NCI-H345 (cell line): ENCODE measurements at regions not wholly inside any gene's neighbourhood (a gene's known extent, or its start where the extent isn't known, plus 50 kb on each side); places are given as distances from the start of the nearest gene placed in this dataset.

Experiments used
- DNase-seq: peaks from one replicate; lab custom pipeline; 2025; lab: John Stamatoyannopoulos, UW

DNA sequence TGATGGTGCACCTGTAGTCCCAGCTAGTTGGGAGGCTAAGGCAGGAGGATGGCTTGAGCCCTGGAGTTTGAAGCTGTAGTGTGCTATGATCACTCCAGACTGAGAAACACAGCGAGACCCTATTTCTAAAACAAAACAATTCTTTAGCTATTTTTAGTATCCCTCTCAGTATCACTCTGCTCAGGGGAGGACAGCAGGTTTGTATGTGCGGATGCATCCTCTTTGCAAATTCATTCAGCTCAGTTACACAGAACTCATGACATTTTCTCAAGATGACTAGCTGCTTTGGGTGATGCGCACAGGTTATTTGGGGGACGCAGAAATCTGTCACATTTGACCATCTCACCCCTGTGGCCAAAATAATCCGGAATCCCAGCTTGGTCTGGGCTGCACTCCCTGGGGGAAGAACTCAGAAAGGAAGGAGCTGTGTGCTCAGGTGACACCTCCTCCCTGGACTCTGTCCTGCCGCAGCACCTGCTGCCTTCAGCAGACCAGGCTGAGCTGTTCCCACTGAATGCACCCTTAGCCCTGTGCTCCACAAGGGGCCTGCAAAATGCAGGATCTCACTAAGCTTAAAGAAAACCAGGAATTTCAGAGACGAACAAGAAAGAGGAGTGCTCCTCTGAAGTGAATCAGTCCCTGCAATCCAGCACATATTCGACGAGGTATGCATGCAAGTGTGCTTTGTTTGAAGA, 89.5 kb upstream of the PGBD5 start:
- DNase-seq, result no peak

DNA sequence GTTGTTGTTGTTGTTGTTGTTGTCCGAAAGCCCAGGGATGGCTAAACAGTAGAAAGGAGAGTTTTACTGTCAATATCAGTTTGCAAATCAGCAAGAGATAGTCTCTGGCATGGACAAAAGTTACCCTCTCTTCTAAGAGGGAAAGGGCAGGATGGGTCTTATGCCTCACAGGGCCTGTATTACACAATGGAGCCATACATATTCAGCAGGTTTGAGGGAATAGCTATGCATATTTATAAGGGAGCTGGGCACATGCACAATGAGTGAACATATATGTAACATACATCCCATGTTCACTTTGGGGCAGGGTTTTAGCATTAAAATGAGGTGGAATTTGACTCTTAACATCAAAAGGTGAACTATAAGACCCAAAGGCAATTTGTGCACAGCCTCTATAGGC, 84.4 kb upstream of the PGBD5 start:
- no peak for DNase-seq

DNA sequence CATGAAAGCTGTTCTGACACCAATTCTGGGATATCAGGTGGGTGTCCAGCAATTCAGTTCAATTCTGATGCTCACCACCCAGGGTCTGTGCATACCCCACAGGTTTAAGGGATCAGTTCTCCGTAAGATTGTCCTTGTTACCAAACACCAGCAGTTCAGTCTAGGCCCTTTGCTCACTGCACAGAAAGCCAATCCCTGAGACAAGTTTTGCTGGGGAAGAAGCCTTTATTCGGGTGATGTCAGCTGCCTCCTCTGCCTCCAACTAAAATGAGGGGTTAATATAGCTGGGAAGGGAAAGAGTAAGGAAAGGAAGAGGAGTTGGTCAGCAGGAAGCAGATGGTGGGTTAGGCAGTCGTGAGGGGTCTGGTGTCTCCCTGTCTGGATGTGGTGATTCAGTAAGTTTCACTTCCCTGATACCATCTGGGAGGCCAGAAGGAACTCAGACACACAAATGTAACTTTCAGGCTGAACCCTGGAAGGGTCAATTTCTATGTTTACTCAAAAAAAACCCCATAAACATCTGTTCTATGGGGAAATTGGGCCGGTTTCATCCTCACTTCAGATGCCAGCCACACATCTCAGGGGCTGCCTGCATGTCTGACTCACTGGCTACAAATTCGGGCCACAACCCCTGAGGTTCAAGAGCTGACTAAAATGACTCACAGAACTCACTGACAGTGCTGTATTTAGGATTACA, 83.3 kb upstream of the PGBD5 start:
- no peak for DNase-seq

DNA sequence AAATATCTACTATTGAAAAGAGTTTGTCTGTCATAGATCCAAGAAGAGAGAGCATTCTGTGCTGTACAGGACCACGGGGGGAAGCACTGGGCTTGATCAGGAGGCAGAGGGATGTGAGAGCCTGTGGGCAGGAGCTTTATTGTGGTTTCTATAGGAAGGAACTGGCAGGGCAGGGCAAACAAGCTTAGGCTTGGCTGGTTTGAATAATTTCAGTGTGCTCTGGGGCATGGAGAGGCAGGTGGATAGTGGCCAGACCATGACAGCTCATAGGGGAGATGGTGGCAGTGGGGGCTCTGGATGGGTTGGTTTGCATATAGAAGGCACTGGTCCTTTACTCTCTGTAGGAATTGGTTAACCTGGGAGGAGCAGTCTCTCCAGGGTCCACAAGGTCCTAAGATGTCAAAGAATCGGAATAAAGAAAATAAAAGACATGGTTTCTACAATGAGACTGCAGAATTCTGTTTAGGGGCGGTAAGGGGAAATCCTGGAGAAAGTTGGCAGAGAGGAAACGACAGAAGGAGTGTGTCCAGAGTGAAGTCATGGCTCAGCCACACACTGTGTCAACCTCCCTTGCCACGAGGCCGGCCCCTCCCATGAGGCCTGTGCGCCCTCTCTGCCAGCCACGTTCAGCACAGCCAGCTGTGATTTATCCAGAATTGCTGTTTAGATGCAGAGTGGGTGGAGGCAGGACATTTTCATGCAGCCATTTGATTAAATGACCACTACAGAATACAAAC, 81.7 kb upstream of the PGBD5 start:
- DNase-seq, result no peak

DNA sequence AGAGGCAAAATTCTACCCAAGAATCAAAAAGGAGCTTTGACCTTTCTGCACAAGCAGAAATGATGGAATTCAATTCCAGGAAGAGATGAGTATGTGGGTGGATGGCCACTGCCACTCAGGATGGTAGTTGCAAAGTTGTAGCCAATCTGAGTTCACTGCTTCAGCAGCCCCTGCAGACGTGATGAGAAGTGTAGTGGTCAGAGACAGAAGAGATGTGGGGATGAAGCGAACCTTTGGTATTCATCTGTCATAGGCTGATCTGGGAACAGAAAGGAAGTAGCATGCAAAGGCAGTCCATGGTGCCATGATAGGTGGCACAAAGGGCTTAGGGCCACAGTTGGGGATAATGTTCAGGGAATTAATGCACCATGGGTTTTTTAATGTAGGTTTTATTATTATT, 81.1 kb upstream of the PGBD5 start:
- DNase-seq, result no peak

DNA sequence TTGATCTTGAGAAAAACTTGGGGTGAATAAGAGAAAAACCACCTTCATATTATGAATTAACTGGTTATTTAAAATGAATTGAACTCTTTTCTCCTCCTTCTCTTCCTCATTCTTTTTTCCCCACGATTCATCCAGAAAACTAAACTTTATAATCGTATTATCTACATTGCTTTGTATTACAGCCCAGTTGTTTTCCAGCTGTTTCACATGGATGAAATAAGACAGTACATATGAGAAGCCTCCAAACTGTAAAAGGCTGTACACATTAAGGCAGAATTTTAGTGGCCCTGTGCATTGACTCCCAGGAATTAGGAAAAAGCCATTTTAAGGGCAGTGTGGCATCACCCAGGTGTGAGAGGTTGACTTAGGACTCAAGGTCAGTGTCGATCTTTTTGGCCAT, 80.3 kb upstream of the PGBD5 start:
- DNase-seq, result no peak

DNA sequence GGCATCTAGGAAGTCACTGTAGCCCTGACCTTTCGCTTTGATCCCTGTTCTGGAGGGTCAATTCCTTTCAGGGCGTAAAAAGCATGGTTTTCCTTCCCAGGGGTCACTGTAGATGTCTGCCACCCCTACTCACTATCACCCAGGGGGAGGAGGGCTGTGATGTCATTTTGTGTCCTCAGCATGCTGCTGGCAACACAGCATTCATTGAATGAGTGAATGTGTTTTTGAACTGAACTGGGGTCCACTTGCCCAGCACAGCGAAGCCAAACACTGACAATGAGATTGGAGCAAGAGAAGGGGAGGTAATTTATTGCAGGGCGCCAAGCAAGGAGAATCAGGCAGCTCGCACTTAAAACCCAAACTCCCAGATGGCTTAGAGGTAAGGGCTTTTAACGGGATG, 78.2 kb upstream of the PGBD5 start:
- DNase-seq, result no peak

DNA sequence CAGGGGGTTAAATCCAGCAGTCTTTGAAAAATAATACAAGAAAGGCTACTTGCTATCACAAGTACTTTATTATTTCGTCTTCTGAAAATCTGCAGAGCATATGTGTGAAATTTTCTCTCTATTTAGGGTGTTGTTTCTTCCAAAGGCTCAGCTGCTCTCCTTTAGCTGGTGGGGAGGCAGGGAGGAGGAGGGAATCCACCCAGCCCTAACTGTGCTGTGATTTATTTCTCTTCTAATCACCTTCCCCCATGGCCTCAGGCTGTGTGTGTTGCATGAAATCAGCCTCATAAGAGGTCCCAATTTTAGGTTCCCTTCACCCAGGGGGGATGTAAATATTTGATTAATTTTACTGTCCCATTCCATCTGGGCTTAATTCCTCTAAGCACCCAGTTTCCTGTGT, 77.6 kb upstream of the PGBD5 start:
- DNase-seq, result no peak

DNA sequence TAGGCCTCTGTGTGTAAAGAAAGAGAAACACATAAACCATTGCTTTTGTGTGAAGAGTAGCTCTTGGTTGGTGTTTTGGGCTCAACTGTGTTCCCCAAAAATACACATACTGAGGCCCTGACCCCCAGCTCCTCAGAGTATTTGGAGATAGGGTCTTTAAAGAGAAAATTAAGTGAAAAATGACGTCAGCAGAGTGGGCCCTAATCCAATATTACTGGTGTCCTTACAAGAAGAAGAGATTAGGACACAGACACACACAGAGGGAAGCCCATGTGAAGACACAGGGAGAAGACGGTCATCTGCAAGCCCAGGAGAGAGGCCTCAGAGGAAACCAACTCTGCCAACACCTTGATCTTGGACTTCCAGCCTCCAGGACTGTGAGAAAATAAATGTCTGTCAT, 76.9 kb upstream of the PGBD5 start:
- DNase-seq, result no peak

DNA sequence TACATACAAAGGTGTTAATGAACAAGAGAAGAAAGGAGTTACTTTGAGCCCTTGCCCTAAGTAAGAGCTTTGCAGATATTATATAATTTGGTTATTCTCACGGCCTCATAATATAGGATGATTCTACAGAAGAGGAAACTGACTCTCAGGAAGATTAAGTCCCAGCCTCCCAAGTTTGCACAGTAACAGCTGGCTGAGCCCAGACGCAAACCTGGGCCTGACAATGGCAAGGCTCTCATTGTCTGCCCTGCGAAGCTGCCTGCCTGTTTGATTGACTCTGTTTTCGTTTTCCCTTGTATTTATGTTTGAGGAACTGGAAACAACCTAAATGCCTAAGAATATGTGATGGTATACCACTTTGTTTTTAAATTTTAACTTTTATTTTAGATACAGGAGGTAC, 76.2 kb upstream of the PGBD5 start:
- DNase-seq, result peak; percentile 23

DNA sequence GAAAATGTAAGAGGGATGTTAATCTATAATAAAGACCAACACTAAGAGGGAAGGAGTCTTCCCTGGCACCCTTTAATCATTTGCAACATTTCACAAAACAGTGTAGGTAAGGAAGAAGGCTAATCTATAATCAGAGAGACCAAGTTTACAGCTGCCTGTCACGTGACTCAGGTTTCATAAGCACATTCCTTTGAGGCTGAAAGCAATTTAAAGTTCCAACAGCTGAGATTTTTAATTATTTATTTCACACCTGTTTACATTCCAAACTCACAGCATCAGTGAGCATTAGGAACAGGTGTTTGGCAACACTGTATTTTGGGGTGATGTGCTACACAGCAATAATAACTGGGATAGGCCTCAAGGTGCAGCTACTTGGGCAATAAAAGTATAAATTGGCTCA, 75.7 kb upstream of the PGBD5 start:
- no peak for DNase-seq

DNA sequence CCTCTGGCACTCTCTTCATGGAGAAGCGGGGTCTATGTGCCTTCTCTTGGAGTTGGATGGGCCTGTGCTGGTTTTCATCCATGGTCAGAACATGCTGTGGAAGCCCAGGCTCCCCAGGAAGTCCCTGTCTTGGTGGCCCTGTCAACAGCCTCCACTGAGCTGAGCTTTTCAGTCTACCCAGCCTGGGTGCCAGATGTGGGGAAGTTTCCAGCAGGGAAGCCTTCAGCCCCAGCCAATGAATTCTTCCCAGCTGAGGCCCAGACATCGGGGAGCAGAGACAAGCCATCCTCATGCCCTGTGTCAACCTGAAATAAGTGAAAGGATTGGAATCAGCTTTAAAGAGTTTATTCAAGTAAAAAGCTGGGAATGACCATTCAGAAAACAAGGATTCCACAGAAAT, 75.1 kb upstream of the PGBD5 start:
- no peak for DNase-seq

DNA sequence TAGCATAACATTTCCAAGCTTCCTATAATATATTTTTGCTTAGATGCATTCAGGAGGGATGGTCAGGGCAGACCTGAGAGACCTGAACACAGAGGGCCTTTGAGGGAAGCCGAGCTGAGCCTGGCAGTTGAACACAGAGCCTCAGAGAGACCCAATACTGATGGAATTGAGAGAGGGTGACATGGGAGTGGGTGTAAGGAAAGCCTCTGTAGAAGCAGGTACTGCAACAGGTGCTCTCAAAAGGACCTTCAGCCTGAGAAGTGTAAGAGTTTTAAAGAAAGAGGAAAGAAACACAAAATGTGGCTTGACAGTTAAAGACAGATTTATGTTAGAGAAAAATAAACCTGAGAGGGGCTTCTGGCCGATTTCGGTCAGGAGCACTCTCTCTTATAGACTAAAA, 73.9 kb upstream of the PGBD5 start:
- no peak for DNase-seq

DNA sequence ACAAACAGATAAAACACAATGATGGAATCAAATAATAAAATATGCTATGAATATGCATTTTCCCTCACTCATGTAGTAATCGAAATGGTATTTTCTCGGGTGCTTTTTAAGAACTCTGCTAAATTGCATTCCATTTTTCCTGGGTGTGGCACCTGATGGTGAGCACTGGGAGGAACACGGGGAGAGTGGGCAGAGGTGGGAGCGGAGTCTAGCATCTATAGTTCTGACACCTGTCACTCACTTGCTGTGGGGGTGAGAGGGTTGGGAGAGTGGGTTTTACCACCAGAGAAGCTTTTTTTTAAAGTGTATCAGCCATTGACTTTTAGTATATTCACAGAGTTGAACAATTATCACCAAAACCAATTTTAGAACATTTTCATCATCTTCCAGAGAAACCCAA, 73.4 kb upstream of the PGBD5 start:
- no peak for DNase-seq

DNA sequence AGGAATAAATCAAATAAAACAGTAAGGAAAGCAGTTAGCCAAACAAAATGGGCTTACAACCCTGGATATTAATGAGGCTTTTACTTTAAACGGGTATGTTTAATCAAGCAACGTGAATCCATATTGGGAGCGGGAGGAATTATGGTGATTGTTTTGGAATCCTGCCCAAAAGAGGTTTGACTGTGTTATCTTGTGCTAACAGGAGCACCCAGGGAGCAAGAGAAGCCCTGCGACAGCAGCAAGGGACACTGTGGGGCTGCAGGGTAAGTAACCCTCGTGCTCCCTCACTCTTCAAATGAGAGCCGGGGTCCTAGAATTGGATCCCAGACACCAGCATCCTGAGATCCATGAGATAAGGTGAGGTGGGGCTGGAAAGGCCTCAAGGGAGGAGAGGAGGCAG, 72.6 kb upstream of the PGBD5 start:
- DNase-seq, result peak; percentile 58

DNA sequence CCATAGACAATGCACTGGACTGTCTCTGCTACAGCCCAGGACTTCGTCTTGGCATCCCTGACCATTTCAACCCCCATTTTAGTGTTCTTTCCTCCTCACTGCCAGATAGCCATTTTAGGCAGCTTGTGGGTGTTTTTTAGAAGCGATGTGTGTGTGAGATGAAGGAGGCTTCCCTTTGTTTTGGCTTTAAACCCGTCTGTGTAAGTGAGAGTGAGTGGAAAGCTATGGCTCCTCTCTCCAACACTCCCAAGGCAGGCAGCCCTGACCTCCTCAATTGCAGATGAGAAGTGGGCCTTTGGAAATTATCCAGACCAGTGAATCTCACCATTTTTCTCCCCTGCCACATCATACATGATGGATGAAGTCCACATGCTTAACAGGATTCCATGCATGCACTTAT, 70.3 kb upstream of the PGBD5 start:
- DNase-seq, result no peak

DNA sequence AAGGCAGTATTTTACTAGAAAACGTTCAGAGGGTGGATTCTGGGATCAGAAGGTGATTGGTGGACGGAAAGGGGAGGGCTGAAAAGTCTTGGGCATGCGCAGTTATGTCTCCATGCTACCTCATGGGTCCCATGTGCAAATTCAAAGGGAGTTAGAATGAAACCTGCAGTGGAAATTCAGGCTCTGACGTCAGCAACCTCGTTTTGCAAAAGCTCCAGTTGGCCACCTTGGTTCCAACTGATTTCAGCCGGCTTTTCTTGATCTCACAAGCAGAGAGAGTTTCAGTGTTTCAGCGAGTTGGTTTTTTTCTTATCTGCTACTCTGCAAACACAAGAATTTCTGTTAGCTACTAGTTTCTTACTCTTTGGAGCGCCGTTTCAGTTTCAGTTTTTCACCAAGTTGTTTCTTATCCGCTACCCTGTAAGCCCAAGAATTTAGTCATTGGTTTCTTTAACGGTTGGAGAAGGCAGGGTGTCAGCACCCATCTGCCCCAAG, 69.8 kb upstream of the PGBD5 start:
- no peak for DNase-seq

DNA sequence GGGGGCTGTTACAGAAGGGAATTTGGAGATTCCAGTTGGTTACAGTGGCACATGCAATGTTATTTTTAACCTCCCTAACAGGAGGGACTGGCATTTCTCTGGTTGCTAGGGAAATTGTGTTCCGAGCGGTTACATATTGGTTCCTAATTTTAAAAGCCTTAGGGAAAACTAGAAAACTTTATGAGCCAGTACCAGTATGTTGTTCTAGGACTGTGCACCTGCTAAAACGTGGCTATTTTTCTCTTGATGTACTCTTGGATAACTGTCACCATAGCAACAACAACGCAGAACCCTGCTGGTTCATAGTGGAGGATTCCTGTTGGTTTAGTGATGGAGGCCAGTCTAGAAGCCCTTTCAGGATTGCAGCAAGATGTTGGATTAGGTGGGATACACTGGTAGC, 68.9 kb upstream of the PGBD5 start:
- peak; percentile 28 for DNase-seq

DNA sequence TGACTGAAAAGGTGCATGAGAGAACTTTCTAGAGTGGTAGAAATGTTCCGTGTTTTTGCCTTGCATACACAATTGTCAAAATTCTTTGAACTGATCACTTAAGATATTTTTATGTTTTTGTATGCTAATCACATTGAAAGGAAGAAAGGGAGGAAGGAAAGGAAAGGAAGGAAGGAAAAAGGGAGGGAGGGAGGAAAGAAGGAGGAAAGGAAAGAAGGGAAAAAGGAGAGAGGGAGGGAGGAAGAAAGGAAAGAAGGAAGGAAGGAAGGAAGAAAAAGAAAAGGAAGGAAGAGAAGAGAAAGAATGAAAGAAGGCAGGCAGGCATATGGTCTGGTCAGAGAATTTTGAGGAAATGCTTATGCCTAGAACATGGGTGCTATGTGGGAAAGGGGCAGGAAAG, 68.4 kb upstream of the PGBD5 start:
- DNase-seq, result no peak

DNA sequence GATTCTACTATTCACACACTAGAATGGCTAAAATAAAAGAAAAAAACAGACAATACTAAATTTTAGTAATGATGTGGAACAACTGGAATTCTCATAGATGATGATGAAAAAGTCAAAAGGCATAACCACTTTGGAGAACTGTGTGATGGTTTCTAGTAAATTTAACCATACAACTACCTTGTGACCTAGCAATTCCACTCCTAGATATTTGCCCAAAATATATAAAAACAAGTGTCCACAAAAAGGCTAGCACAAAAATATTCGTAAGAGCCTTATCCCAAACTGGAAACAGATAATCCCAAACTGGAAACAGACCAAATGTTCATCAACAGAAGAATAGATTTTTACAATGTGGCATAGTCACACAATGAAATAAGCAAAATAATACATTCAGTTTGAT, 67.9 kb upstream of the PGBD5 start:
- DNase-seq, result no peak

DNA sequence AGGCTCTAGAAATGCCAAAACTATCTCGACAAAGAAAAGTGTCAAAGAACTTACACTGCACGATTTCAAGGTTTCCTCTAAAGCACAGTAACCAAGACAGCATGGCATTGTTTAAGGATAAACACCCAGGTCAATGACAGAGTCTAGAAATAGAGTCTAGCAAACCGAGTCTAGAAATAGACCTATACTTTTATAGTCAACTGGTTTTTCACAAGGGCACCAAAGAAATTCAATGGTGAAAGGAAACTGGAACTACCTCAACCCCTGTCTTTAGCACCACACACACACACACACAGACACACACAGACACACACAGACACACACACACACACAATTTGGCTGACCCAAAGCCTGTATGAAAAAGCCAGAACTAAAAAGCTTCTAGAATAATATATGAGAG, 67.1 kb upstream of the PGBD5 start:
- no peak for DNase-seq

DNA sequence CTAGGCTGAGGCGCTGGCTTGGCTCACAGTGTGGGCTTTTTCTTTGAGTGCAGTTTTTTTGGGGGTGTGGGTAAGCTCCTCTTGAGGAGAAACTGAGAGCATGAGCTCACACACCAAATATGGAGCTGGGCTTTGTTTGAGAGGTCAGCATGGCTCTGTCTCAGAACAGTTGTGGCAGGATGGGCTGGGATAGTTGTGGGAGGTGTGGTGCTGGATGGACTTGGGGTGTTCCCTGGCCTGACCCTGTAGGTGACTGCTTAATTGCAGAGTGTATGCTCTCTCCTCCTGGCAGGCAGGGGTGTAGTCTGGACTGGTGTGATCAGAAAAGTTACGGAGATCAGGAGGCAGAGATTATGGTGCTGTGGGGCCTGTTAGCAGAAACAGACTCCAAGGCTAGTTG, 64.3 kb upstream of the PGBD5 start:
- DNase-seq, result no peak

DNA sequence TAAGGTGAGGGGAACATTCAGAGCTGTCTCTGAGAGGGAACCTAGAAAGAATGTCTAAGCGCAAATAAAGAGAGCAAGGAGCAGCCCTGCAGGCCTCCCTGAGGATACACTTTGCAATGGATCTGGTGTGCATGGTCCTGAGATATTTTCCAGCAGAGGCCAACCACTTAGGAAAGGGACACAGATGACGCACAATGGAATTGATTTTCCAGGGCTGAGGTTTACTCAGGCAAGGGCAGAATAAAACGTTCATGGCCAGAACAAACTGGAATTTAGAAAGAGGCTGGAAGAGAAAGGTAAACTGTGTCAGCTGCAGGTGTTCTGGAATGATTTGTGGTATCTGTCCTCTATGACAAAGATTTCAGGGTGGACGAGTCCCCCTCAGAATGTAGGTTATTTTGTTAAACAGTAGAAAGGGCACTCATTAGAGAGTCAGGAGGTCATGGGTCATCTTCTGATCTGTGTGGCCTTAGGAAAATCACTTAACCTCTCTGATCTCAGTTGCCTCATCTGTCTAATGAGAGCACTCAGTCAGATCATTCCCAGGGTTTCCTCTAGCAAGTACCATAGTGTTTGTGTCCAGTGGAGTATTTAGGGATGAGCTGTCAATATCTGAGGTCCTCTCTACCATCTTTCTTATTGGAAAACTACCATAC, 61.8 kb upstream of the PGBD5 start:
- DNase-seq, result no peak
